SJCRH30 (cell line): ENCODE measurements at regions not wholly inside any gene's neighbourhood (a gene's known extent, or its start where the extent isn't known, plus 50 kb on each side); places are given as distances from the start of the nearest gene placed in this dataset.
"Not testable (repeated sequence)": the region's sequence is repeated elsewhere in the genome, so short reads cannot be mapped to it uniquely, and the experiment has no call there.

Source experiments
- DNase-seq, 2 experiments: peaks; one replicate each; pipeline ENCODE4 v3.0.0-alpha.2; 2015 to 2020
- H3K27ac ChIP-seq: fragments of 250-450 bp; sonication (Bioruptor Pico); 2 replicates; pipeline ENCODE4 v1.5.1; 2020; ENCODE audit warnings: mild to moderate bottlenecking, moderate library complexity
- H3K27me3 ChIP-seq: fragments of 250-450 bp; sonication (Bioruptor Pico); 2 replicates; pipeline ENCODE4 v1.5.1; 2020; ENCODE audit warnings: mild to moderate bottlenecking, moderate library complexity
- H3K36me3 ChIP-seq: fragments of 250-450 bp; sonication (Bioruptor Pico); 2 replicates; pipeline ENCODE4 v1.5.1; 2020; ENCODE audit warnings: mild to moderate bottlenecking, moderate library complexity
- H3K4me1 ChIP-seq: fragments of 250-450 bp; sonication (Bioruptor Pico); 2 replicates; pipeline ENCODE4 v1.5.1; 2020; ENCODE audit warnings: mild to moderate bottlenecking, moderate library complexity
- H3K4me3 ChIP-seq: fragments of 250-450 bp; sonication (Bioruptor Pico); 2 replicates; pipeline ENCODE4 v1.5.1; 2020; ENCODE audit warnings: mild to moderate bottlenecking, moderate library complexity
- H3K9me3 ChIP-seq: fragments of 250-450 bp; sonication (Bioruptor Pico); replicated peaks from 2 replicates; pipeline ENCODE4 v1.5.1; 2020; ENCODE audit warnings: mild to moderate bottlenecking, moderate library complexity

DNA sequence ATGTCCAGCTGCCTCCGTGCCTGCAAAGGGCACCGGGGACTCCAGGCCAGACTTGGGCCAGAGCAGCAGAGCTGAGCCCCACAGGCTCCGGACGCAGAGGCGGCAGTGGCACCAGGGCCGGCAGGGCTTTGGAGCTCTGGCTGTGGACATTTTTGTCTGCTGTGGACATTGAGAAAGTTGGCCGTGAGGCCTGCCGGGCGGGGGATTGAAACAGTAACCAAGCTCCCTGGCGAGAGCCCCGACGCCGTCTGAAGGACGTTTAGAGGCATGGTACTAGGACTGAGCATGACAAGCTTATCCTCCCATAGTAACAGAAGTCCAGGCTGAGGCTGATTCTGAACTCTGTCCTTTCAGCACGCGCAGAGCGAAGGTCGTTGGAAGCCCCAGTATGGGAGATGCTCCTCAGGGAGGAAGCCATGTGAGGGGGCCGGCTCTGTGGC, 323.8 kb downstream of the AMY1C start:
- no peak for DNase-seq
- Histone ChIP-seq H3K4me3 (no peak overlapping the region), H3K36me3 (no peaks in the 10 kb centered on the region), H3K4me1 (no peaks in the 10 kb centered on the region), H3K9me3 (no peaks in the 10 kb centered on the region), H3K27me3 (no peaks in the 10 kb centered on the region), H3K27ac (no peak overlapping the region)

DNA sequence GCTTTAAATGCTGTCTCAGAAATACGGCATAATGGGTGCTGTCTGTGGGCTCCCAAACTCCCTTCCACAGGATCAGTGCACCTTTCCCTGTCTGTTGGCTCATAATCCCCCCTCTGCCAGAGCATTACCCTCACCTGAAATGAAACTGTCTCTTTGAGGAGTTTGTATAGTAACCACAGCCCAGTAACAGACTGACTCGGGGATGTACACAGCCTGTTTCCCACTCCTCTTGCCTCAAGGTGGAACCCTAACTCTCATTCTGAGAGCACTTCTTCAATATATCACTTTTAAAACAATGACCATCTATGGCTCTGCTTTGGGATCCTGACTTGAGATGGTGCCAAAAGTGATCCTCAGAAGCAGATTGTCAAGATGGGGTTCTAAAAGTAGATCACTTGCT, 332.5 kb downstream of the AMY1C start:
- H3K9me3 ChIP-seq: no peaks in the 10 kb centered on the region
- DNase-seq: no peak
- no peaks in the 10 kb centered on the region for H3K27me3 ChIP-seq
- H3K27ac ChIP-seq: no peak overlapping the region
- no peak overlapping the region for H3K4me3 ChIP-seq
- H3K36me3 ChIP-seq: no peaks in the 10 kb centered on the region
- no peaks in the 10 kb centered on the region for H3K4me1 ChIP-seq

DNA sequence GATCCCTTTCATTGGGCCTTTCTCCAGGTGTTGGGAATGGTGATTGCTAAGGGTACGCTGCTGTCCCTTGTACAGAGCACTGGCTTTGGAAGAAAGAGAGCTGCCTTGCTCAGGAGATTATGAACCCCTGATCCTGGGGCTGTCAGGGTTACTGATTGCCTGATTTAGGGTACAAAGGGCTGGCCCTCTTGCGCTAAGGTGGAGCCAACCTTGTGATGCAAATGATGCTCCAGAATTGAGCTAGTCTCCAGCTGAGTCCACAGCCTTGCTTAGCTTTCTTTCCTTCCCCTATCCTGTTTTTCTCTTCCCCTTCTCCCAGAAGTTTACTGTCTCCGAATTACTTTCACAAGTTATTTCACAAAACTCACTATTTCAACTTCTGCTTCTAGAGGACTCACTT, 334.7 kb downstream of the AMY1C start:
- H3K4me1 ChIP-seq: no peaks in the 10 kb centered on the region
- H3K36me3 ChIP-seq: no peaks in the 10 kb centered on the region
- H3K4me3 ChIP-seq: no peak overlapping the region
- no peaks in the 10 kb centered on the region for H3K9me3 ChIP-seq
- H3K27ac ChIP-seq: no peak overlapping the region
- H3K27me3 ChIP-seq: no peaks in the 10 kb centered on the region
- DNase-seq: no peak

DNA sequence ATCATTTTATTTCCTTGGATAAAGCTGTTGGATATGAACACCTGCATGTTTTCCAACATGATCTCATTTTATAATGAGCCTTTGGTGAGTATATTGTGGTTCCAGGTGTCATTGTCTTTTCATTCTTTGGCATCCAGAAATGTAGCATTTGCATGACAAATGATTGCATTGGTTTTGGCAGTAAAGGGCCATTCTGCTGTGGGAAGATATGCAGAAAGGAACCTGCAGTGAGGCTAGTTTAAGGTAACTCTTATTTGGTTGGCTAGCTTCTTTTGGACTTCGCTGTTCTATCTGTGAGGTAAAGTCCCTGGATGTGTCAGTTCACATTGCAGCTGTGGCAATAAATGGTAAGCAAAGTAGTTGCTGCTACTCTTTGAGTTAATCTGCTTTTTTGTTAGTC, 343.0 kb downstream of the AMY1C start:
- H3K36me3 ChIP-seq: no peaks in the 10 kb centered on the region
- H3K27me3 ChIP-seq: no peaks in the 10 kb centered on the region
- no peaks in the 10 kb centered on the region for H3K9me3 ChIP-seq
- no peak overlapping the region for H3K27ac ChIP-seq
- no peaks in the 10 kb centered on the region for H3K4me1 ChIP-seq
- no peak overlapping the region for H3K4me3 ChIP-seq
- DNase-seq: no peak

DNA sequence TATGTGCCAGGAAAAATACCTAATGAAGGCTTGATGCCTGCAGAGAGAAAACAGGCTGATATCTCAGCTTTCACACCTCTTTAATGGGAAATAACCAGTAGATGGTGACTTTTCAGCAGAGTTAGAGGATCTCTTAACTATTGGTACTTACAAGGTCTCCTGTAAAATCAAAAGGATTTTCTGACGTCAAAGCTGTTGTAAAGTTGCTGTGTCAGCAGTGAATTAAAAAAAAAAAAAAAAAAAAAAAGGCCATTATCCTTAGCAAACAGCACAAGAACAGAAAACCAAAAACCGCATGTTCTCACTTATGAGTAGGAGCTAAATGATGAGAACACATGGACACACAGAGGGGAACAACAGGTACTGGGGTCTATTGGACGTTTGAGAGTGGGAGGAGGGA, 349.1 kb downstream of the AMY1C start:
- Histone ChIP-seq H3K27me3 (no peaks in the 10 kb centered on the region), H3K4me1 (no peaks in the 10 kb centered on the region), H3K27ac (no peak overlapping the region), H3K36me3 (no peaks in the 10 kb centered on the region), H3K9me3 (no peaks in the 10 kb centered on the region), H3K4me3 (no peak overlapping the region)
- no peak for DNase-seq

DNA sequence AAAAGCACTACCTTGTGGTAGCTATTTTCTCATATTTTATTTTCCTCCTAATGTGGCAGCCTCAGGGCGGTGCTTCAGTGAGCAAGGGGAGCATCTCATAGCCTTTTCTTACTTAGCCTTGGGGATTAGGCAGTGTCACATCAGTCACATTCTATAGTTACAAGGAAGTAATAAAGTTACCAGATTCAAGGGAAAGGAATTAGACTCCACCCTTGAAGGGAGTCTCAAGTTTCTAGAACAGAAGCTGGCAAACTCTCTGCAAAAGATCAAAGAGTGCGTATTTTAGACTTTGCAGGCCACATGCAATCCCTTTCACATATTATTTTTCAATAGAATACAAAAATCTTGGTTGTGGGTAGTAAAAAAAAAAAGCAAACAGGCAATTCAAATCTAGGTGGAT, 350.4 kb downstream of the AMY1C start:
- no peak for DNase-seq
- no peaks in the 10 kb centered on the region for H3K36me3 ChIP-seq
- no peaks in the 10 kb centered on the region for H3K9me3 ChIP-seq
- no peaks in the 10 kb centered on the region for H3K27me3 ChIP-seq
- no peak overlapping the region for H3K4me3 ChIP-seq
- no peak overlapping the region for H3K27ac ChIP-seq
- H3K4me1 ChIP-seq: no peaks in the 10 kb centered on the region

DNA sequence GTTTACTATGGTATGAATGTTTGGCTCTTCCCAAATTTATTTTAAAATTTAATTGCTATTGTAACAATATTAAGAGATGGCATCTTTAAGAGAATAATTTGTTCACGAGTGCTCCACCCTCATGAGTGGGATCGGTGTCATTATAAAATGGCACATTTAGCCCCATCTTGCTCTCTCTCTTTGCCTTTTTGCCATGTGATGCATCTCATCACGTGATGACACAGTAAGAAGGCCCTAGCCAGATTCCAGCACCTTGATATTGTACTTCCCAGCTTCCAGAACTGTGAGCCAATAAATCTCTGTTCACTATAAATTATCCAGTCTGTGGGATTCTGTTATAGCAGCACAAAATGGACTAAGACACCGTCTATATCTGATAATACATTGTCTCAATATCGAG, 355.8 kb downstream of the AMY1C start:
- H3K4me3 ChIP-seq: no peak overlapping the region
- DNase-seq: no peak
- H3K27ac ChIP-seq: no peak overlapping the region
- H3K27me3 ChIP-seq: no peaks in the 10 kb centered on the region
- H3K9me3 ChIP-seq: no peaks in the 10 kb centered on the region
- peaks cover 3% of the 10 kb centered on the region; the same call in 1 of the 2 replicates for H3K4me1 ChIP-seq
- no peaks in the 10 kb centered on the region for H3K36me3 ChIP-seq

DNA sequence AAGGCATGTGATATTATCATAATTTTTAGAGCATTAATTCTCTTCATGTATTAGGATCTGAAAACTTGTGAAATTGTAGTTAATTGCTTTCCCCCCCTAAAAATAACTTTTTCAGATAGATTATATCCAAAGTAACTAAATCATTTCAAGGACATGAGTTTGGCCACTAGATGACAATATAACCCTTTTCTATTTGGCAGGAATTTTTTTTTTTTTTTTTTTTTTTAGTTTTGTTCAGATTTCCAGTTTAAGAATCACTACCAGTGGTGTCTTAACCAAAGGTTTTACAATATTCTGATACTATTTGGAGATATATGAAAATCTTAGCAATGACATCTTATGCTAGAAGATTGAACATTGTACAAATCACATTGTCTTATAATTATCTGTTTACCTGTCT, 370.8 kb downstream of the AMY1C start:
- Histone ChIP-seq H3K4me1 (no peaks in the 10 kb centered on the region), H3K9me3 (no peaks in the 10 kb centered on the region), H3K27ac (no peak overlapping the region), H3K36me3 (no peaks in the 10 kb centered on the region), H3K4me3 (no peak overlapping the region), H3K27me3 (0 out of 2 replicates have a peak, but pooled peaks cover 2% of the 10 kb centered on the region)
- DNase-seq: no peak

DNA sequence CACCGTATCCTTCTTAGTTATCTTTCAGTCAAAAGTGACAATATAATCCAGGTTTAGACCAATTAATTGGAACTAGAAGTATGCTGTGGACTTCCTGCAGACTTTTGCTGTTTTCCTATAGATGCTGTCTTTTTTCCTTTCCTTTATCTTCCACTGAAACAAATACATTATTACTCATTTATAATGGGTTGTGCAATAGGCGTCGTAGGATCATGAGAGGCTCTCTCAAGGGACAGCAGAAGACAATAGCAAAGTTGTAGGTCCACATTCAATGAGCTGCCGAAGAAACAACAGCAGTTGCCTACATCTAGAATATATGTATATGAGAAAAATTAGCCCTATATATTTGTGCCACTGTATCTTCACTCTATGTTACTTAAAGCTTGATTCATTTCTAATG, 371.6 kb downstream of the AMY1C start:
- no peak overlapping the region for H3K4me3 ChIP-seq
- no peak overlapping the region for H3K27ac ChIP-seq
- no peaks in the 10 kb centered on the region for H3K4me1 ChIP-seq
- no peaks in the 10 kb centered on the region for H3K9me3 ChIP-seq
- H3K27me3 ChIP-seq: 0 out of 2 replicates have a peak, but pooled peaks cover 2% of the 10 kb centered on the region
- H3K36me3 ChIP-seq: no peaks in the 10 kb centered on the region
- no peak for DNase-seq

DNA sequence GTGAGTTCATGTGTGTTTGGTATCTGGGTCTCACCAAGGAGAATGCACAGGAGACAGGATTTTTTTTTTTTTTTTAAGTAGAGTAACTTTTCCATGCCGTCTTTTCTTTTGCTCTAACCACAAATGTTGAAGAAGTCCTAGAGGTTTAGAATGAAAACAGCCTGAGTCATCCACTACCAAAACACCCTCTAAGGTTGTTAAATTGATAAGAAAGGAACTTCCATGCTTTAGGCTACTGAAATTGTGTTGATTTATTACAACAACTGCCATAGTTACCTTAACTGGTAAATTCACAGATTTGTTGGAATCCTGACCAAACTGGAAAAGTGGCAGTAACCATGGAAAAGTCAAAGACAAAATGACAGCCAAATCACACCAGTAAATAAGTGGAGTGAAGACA, 375.6 kb downstream of the AMY1C start:
- DNase-seq: no peak
- no peak overlapping the region for H3K27ac ChIP-seq
- no peak overlapping the region for H3K4me3 ChIP-seq
- 0 out of 2 replicates have a peak, but pooled peaks cover 2% of the 10 kb centered on the region for H3K27me3 ChIP-seq
- no peaks in the 10 kb centered on the region for H3K36me3 ChIP-seq
- no peaks in the 10 kb centered on the region for H3K9me3 ChIP-seq
- no peaks in the 10 kb centered on the region; the same call in 1 of the 2 replicates for H3K4me1 ChIP-seq

DNA sequence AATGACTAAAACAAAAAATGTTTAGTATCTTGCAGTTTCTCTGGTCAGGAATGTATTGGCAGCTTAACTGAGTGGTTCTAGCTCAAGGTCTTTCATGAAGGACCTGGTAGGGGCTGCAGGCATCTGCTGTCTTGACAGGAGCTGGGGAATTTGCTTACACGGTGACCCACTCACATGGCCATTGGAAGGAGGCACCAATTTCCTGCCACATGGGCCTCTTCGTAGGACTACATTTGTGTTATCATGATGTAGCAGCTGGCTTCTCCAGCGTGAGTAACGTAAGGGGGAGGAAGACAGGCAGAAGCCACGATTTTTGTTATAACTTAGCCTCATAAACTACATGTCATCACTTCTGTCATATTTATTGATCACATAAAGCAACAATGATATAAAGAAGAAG, 376.3 kb downstream of the AMY1C start:
- Histone ChIP-seq H3K4me3 (no peak overlapping the region), H3K36me3 (no peaks in the 10 kb centered on the region), H3K4me1 (no peaks in the 10 kb centered on the region; the same call in 1 of the 2 replicates)

DNA sequence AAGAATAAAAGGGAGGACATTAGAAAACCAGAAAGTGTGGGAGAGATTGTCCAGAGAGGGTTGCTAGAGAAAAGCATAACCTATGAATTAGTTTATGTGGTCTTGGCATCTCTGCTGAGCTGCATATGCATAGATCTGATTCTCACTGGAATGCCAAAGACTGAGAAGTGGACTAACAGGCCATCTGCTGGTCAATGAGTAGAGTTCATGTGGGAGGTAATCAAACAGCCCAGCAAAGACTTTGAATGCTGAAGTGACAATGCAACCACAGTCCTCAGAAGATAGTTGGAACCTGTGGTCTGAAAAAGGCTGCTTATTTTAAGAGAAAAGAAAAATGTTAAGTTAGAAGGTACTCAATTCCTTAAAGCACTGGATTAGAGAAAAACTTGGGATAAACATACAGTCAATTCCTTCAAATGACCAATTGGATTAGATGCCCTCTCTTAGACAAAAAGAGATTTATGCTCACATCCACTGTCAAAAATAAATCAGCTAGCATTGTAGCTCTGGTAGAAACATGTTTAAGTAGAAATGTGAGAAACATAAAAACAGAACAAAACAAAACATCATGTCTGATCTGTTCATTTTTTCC, 382.8 kb downstream of the AMY1C start:
- DNase-seq: peak; percentile 13 to 67
- Histone ChIP-seq H3K4me3 (no peak overlapping the region), H3K27me3 (no peaks in the 10 kb centered on the region), H3K4me1 (no peaks in the 10 kb centered on the region; the same call in 1 of the 2 replicates), H3K36me3 (no peaks in the 10 kb centered on the region), H3K9me3 (no peaks in the 10 kb centered on the region), H3K27ac (no peak overlapping the region)

More for the DNA sequence above, 376.3 kb downstream of the AMY1C start:
- H3K27ac ChIP-seq: no peak overlapping the region
- no peaks in the 10 kb centered on the region for H3K9me3 ChIP-seq
- no peak for DNase-seq
- 0 out of 2 replicates have a peak, but pooled peaks cover 2% of the 10 kb centered on the region for H3K27me3 ChIP-seq

DNA sequence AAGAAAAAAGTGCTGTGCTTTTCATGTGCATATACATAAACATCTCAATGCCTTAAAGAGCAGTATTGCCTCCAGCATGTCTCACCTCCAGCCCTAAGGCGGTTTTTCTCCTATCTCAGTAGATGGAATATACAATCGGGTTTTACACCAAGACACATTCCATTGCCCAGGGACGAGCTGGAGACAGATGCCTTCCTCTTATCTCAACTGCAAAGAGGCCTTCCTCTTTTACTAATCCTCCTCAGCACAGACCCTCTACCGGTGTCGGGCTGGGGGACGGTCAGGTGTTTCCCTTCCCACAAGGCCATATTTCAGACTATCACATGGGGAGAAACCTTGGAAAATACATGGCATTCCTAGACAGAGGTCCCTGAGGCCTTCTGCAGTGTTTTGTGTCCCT, 385.3 kb downstream of the AMY1C start:
- not testable (repeated sequence) for H3K27ac ChIP-seq, DNase-seq

DNA sequence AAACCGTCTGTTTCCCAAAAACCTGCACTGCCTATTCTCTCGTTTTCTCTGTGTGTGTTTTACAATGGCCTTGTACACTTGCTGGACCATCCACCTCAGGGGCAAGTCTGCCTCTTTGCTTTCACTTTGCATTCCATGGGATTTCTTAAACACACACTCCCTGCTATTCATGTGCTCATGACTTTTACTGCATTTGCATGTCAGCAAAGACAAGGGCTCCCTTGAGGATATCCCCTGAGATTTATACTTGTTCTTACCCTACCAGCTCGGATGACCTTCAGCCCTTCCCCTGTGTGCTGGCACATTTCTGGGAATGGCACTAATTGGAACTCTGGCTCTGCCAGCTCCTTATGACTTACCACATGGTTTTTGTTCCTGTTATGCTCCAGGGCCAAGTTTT, 386.9 kb downstream of the AMY1C start:
- Histone ChIP-seq H3K4me1 (no peaks in the 10 kb centered on the region), H3K36me3 (no peaks in the 10 kb centered on the region), H3K4me3 (no peak overlapping the region), H3K9me3 (no peaks in the 10 kb centered on the region), H3K27ac (no peak overlapping the region), H3K27me3 (no peaks in the 10 kb centered on the region)
- no peak for DNase-seq

More for the DNA sequence above, 385.3 kb downstream of the AMY1C start:
- H3K27me3 ChIP-seq, H3K4me3 ChIP-seq, H3K9me3 ChIP-seq, H3K36me3 ChIP-seq, H3K4me1 ChIP-seq: not testable (repeated sequence)

DNA sequence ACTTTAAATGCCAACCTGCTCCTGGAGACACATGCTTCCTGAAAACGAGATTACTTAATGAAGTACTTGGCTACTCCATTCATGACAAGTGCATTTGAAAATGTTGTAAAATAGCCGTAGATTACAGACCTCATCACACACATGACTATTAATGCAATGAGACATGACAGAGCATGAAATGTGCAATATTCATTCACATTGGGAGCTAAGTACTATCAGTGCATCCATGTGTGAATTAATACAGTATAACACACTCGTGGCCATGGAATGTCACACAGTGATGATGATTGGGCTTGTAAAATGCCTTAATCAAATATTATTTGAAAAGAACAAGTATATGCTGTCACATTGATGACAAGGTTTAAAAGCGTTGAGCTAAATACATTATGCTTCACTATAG, 407.0 kb downstream of the AMY1C start:
- Histone ChIP-seq H3K36me3 (no peaks in the 10 kb centered on the region), H3K4me1 (no peaks in the 10 kb centered on the region), H3K27me3 (no peaks in the 10 kb centered on the region), H3K27ac (no peak overlapping the region), H3K9me3 (no peaks in the 10 kb centered on the region), H3K4me3 (no peak overlapping the region)
- DNase-seq: no peak

DNA sequence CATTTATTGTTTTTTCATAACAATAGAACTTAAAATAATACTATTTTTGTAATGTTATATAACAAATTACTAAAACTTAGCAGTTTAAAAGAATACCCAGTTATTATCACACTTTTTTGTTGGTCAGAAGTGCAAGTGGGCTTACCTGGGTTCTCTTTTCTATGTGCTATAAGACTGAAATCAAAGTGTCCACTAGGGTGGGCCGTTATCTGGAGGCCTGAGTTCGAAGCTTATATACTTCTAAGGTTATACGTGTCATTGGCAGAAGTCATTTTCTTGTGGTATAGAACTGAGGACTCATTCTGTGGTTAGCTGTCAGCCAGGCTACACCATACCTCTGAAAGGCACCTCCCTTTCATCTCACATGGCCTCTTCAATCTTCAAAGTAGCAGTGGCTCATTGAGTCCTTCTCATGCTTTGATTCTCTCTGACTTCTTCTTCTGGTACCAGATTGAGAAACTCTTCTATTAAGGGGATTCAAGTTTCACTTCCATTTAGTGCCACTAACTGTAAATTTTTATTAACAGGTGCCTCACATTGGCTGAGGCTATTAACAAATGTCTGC, 414.3 kb downstream of the AMY1C start:
- no peaks in the 10 kb centered on the region for H3K27me3 ChIP-seq
- no peaks in the 10 kb centered on the region for H3K4me1 ChIP-seq
- no peaks in the 10 kb centered on the region for H3K9me3 ChIP-seq
- DNase-seq: no peak
- no peak overlapping the region for H3K27ac ChIP-seq
- H3K4me3 ChIP-seq: no peak overlapping the region
- H3K36me3 ChIP-seq: no peaks in the 10 kb centered on the region
